ENCODE measurements at regions not wholly inside any gene's neighbourhood (a gene's known extent, or its start where the extent isn't known, plus 50 kb on each side); places are given as distances from the start of the nearest gene placed in this dataset.
"Not testable (repeated sequence)": the region's sequence is repeated elsewhere in the genome, so short reads cannot be mapped to it uniquely, and the experiment has no call there.

- DNase-seq (ENCODE audit: low read depth, low spot score) = no peak
Observed at GRCh38 chr1:188700116-188700515, 1777.5 kb downstream of the BRINP3 start.

DNA sequence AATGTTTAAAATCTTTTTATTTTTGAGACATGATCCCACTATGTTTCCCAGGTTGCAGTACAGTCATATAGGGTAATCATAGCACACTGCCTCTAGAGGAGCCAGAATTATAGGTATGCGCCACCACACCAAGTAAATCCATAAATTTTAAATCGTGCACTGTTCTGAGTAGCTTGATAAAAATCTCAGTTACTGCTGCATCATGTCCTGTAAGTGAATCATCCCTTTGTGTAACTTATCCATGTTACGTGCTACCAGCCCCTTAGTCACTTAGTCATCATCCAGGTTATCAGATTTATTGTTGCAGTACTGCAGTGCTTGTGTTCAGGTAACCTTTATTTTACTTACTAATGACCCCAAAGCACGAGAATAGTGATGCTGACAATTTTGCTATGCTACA is 1770.9 kb downstream of the BRINP3 start:
- DNase-seq (ENCODE audit: low read depth, low spot score) = peak; percentile 15

- DNase-seq (ENCODE audit: low read depth, low spot score) = no peak
Observed at GRCh38 chr1:188708795-188709535, 1768.7 kb downstream of the BRINP3 start.

DNA sequence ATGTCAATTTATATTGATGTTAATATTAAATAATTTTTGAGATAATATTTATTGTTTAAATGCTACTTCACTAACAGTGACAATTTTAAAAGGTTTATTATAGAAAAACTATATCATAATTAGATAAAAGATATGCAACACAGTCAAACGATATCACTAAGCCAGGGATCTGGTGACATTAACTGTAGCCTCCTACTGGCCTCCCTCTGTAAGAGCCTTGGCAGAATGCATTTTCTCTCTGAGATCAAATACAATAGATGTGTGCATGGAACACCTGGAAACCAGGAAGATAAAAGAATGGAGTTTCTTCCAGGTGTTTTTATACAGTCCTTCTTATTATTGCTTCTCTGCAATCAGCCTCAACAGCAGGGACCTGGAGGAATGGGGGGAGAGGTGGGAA is 1762.1 kb downstream of the BRINP3 start:
- no peak for DNase-seq (ENCODE audit: low read depth, low spot score)

- DNase-seq (ENCODE audit: low read depth, low spot score) = no peak
Observed at GRCh38 chr1:188719735-188720134, 1757.9 kb downstream of the BRINP3 start.

DNA sequence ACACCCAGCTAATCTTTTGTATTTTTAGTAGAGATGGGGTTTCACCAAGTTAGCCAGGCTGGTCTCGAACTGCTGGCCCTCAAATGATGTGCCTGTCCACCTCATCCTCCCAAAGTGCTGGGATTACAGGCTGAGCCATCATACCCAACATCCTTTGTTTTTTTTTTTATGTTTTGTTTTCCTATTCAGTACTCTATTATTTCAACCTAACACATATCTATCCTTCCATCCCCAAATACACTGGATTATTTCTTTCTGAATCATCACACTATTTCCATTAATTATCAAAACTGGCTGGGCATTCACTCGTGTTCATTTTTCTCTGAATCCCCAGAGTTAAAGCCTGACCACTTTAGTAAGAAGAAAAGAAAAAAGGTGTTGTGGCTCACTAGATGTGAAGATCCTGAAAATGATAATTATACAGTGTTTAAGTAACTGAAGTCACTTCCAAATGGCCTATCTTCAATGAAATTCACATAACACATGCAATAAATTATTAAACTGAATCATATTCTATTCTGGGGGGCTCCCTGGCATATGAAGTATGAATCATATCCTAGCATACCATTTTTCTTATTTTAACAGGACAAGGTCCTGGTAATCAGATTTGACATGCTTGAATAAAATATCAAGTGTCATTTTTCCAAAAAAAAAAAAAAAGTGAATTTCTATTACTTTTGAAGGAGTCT is 1754.2 kb downstream of the BRINP3 start:
- peak; percentile 5 for DNase-seq (ENCODE audit: low read depth, low spot score)

- no peak for DNase-seq (ENCODE audit: low read depth, low spot score)
Observed at GRCh38 chr1:188729039-188729438, 1748.6 kb downstream of the BRINP3 start.

DNA sequence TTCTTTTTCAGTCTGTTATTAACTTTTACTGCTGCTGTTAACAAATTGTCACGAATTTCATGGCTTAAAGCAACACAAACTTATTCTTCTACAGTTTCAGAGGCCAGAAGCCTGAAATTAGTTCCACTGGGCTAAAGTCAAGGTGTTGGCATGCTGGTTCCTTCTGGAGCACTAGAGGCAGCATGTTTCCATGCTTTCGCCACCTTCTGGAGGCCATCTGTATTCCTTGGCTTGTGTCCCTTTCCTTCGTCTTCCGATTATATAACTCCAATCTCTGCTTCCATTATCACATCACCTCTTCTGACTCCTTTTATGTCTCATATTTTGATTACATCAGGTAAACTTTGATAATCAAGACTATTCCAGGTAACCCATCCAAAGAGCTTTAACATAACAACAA is 1742.1 kb downstream of the BRINP3 start:
- no peak for DNase-seq (ENCODE audit: low read depth, low spot score)

DNA sequence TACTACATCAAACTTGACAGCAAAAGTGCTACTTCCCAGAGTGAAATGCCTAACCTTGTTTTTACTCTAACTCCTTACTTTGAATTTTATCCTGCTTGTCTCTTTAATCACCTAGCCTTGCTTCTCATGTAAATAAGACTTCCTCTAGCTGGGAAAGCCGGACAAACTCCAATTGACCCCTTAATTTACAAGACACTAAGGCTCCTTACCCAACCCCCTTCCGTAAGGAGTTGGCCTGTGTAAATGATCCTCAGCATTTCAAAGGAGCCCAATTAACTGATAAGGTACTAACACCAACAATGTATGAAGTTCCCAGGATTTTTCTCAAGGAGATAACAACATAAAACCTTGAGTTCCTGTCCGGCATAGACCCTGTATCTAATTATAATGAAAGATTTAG is 1728.4 kb downstream of the BRINP3 start:
- not testable (repeated sequence) for DNase-seq (ENCODE audit: low read depth, low spot score)

GRCh38 chr1:188752027-188752426 is 1725.6 kb downstream of the BRINP3 start:
- not testable (repeated sequence) for DNase-seq (ENCODE audit: low read depth, low spot score)

DNA sequence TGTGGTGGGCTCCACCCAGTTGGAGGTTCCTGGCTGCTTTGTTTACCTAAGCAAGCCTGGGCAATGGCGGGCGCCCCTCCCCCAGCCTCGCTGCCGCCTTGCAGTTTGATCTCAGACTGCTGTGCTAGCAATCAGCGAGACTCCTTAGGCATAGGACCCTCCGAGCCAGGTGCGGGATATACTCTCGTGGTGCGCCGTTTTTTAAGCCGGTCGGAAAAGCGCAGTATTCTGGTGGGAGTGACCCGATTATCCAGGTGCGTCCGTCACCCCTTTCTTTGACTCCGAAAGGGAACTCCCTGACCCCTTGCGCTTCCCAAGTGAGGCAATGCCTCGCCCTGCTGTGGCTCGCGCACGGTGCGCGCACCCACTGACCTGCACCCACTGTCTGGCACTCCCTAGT is 1719.9 kb downstream of the BRINP3 start:
- DNase-seq (ENCODE audit: low read depth, low spot score) = not testable (repeated sequence)

GRCh38 chr1:188761226-188761625 is 1716.4 kb downstream of the BRINP3 start:
- no peak for DNase-seq (ENCODE audit: low read depth, low spot score)

DNA sequence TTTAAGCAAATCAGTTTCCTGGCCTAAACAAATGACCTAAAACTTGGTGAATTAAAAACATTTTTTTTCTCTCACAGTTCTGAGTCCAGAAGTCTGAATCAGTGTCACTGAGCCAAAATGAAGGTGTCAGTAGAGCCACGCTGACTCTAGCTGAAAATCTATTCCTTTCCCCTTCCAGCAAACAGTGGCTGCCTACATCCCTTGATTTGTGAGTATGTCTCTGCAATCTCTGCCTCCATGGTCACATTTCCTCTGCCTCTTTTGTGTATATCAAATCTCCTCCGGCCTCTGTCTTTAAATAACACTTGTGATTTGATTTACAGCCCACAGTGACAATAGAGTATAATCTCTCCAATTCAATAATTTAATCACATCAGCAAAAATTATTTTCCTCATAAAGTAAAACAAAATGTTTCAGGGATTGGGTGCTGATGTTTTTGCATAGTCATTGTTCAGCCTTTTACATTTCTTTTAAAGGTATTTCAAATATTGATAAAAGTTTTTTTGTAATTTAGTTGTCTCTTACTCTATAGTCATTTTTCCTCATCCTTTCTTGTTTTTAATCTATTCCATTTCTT is 1715.4 kb downstream of the BRINP3 start:
- no peak for DNase-seq (ENCODE audit: low read depth, low spot score)

DNA sequence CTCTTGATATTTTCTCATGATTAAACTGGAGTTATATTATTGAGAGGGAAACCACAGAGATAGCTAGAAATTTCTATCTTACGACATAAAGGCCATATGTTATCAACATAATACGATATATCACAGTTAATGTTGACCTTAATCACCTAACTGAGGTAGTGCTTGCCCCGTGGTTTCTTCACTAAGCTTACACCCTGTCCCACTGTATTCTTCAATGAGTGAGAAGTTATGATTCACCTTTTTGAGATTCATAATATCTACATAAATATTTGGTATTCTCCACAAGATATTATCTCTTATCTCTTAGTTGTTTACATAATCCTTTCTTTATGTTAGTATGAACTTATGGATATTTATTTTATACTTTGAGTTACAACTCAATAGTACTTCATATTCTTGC is 1714.1 kb downstream of the BRINP3 start:
- DNase-seq (ENCODE audit: low read depth, low spot score) = no peak

- DNase-seq (ENCODE audit: low read depth, low spot score) = no peak
Observed at GRCh38 chr1:188769181-188769580, 1708.5 kb downstream of the BRINP3 start.

GRCh38 chr1:188769936-188770335 is 1707.7 kb downstream of the BRINP3 start:
- no peak for DNase-seq (ENCODE audit: low read depth, low spot score)

DNA sequence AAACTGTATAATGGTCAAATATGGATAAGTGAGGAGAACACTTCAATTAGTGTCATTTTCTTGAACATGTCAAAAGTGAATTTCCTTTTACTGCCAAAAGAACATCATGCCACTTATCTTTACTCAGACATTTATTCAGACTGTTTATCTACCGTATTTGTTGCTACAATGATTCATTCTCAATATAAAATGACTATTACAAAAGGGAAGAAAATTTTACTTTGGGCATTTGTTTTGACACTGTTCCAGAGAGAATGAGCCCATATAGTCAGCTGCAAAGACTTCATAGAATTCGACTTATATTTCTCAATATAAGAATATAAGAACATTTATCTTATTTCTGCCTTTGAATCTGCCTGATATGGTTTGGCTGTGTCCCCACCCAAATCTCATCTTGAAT is 1699.1 kb downstream of the BRINP3 start:
- DNase-seq (ENCODE audit: low read depth, low spot score) = peak; percentile 5

GRCh38 chr1:188782220-188782841 is 1695.3 kb downstream of the BRINP3 start:
- DNase-seq (ENCODE audit: low read depth, low spot score) = peak; percentile 52

- no peak for DNase-seq (ENCODE audit: low read depth, low spot score)
Observed at GRCh38 chr1:188794969-188795368, 1682.7 kb downstream of the BRINP3 start.

- not testable (repeated sequence) for DNase-seq (ENCODE audit: low read depth, low spot score)
Observed at GRCh38 chr1:188812153-188812552, 1665.5 kb downstream of the BRINP3 start.

DNA sequence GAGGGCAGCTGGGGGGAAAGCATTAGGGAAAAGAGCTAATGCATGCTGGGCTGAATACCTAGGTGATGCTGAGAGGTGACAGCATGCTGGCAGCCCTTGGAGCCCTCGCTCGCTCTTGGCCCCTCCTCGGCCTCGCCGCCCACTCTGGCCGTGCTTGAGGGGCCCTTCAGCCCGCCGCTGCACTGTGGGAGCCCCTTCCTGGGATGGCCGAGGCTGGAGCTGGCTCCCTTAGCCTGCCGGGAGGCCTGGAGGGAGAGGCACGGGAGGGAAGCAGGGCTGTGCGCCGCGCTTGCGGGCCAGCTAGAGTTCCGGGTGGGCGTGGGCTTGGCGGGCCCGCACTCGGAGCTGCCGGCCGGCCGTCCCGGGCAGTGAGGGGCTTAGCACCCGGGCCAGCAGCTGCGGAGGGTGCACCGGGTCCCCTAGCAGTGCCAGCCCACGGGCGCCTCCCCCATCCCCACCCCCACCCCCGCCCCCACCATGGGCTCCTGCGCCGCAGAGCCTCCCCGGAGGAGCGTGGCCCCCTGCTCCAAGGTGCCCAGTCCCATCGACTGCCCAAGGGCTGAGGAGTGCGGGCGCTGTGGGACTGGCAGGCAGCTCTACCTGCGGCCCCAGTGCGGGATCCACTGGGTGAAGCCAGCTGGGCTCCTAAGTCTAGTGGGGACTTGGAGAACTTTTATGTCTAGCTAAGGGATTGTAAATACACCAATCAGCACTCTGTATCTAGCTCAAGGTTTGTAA is 1664.7 kb downstream of the BRINP3 start:
- not testable (repeated sequence) for DNase-seq (ENCODE audit: low read depth, low spot score)

- DNase-seq (ENCODE audit: low read depth, low spot score) = no peak
Observed at GRCh38 chr1:188817814-188818213, 1659.8 kb downstream of the BRINP3 start.
